ENCODE measurements at regions not wholly inside any gene's neighbourhood (a gene's known extent, or its start where the extent isn't known, plus 50 kb on each side); places are given as distances from the start of the nearest gene placed in this dataset.
"Not testable (repeated sequence)": the region's sequence is repeated elsewhere in the genome, so short reads cannot be mapped to it uniquely, and the experiment has no call there.

DNA sequence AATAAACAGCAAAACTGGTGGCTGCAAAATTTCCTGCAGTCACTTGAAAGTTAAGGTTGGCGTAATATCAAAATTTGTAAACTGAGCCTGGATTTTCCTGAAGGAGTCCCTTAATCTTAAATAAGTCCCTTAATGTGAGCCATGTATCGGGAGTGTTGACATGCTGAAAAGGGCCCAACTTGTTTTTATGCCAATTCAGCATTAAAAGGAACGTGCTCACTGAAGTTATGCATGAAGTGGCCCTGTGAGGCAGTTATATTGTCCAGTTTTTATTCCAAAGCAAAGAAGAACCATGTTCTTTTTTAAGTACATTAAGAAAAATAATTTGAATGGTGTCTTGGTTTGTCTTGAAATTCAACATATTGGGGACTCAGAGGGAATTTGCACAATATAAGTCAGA is 1766.9 kb downstream of the SLITRK1 start:
- no peak for DNase-seq

DNA sequence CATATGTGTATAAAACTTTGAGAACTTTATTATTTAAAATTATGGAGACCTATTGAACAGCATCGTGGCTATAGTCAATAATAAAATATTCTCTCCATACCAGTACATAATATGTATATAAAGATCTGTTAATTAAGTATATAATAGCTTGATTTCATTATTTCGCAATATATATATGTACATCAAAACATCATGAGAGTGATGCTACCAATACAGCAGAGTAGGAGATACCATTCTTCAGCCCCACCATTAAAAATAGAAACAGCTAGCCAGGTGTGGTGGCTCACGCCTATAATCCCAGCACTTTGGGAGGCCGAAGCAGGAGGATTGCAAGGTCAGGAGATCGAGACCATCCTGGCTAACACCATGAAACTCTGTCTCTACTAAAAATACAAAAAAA is 1755.3 kb upstream of the SPRY2 start:
- DNase-seq = no peak

DNA sequence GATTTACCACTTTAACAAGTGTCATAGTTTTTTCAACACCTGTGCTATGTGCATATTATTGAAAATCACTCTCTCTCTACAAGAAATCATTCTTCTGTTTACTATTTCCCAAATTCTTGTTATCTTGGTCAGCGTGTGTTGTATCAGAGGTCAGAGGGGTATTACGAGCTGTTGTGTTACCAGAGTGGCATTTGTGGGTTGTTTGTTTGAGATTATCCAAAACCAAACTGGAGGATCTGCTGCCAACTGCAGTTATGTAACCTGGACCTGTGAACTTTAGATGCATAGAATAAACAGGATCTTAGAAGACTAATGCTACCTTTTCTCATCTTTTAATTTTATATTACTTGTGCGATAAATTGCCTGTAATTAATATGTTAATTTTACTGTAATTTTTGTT is 1751.4 kb upstream of the SPRY2 start:
- no peak for DNase-seq

DNA sequence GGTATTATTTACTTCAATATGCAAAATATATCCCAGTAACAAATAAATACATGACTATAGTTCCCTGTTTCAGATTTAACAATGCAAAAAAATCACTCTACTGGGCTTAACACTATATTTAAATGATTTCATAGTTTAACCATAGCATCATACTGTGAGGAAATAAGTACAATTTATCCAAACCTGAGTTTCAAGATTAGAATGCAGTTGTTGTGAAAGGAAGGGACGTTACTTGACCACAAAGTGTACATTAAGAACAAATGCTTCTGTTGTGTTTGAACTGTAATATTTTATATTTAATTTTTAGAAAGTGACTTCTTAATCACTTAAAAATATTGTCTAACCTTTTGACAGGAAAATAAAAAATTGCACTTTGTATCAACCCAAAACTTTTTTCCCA is 1747.9 kb upstream of the SPRY2 start:
- DNase-seq = no peak

- no peak for DNase-seq
Measured at GRCh38 chr13:82076496-82076895, 1735.6 kb upstream of the SPRY2 start.

DNA sequence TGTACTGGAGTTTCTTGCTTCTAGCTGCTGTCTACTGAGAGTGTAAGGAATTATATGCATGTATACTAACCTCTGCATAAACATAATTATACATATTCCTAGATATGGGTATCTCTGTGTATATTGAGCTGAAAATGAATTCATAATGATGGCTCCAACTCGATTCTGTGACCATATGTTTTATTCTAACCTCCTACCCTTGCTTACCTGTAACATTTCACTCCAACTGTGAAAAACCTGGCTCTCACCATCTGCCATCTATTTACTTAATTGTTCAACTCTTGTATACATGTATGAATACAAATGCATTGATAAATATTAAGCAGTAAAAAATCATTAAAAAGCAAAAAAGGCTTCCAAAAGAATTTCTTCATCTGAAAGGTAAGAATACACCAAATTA is 1729.5 kb upstream of the SPRY2 start:
- DNase-seq = no peak

- DNase-seq = no peak
Measured at GRCh38 chr13:82062772-82063171, 1721.8 kb upstream of the SPRY2 start.

DNA sequence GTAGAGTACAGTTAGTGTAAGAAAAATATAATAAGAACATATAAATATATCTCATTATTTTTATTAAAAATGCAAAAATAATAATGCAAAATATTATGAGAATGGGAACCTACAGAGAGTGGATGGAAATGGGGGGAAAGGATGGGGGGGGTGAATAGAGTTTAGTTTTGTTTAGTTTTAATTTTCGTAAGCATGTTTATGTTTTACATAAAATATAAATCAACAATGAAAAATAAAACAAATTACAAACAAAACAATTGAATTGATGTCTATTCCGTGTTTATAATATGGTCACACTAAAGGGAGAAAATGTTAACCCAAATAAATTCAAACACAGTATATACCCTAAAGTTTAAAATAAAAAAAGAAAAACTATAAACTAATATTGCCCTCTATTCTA is 1717.4 kb upstream of the SPRY2 start:
- no peak for DNase-seq

DNA sequence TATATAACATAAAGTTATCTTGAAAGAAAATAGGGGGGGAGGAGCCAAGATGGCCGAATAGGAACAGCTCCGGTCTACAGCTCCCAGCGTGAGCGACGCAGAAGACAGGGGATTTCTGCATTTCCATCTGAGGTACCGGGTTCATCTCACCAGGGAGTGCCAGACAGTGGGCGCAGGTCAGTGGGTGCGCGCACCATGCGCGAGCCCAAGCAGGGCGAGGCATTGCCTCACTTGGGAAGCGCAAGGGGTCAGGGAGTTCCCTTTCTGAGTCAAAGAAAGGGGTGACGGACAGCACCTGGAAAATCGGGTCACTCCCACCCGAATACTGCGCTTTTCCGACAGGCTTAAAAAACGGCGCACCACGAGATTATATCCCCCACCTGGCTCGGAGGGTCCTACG is 1704.4 kb upstream of the SPRY2 start:
- DNase-seq = not testable (repeated sequence)

DNA sequence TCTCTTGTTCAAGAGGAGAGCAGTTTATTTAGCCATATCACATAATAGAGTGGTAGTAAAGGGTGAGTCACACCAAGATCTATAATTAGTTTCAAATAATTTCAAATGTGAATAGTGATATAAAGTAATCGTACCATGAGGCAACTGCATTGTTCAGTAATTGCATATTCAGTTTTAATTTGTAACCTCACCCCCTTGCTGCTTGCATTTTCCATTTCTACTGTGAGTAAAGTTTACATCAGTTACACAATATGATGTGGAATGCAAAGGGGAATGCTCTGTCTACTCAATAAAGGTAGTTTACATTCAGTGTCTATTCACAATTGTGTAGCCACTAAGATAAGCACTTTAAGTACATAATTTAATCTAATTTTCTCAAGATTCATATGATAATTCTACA is 1695.7 kb upstream of the SPRY2 start:
- no peak for DNase-seq

GRCh38 chr13:82011355-82011754 is 1670.4 kb upstream of the SPRY2 start:
- DNase-seq = no peak

GRCh38 chr13:82010780-82011179 is 1669.9 kb upstream of the SPRY2 start:
- no peak for DNase-seq

DNA sequence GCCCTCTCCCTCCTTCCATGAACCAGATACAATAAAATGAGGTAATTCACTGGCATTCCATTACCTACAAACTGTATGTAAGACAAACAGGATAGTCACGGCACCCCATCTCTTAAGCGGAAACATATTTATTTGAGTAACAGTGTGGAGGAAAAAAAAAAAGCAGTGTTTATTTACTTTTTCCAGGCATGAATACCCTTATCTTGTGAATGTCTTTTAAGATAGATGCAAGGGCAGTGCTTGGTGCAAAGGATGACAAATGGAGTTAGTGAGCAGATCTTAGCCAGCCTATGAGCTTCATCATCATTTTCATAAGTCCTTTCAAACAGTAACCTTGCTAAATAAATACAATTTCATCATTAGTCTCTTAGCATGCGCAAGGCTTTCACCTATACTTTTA is 1661.8 kb upstream of the SPRY2 start:
- no peak for DNase-seq

DNA sequence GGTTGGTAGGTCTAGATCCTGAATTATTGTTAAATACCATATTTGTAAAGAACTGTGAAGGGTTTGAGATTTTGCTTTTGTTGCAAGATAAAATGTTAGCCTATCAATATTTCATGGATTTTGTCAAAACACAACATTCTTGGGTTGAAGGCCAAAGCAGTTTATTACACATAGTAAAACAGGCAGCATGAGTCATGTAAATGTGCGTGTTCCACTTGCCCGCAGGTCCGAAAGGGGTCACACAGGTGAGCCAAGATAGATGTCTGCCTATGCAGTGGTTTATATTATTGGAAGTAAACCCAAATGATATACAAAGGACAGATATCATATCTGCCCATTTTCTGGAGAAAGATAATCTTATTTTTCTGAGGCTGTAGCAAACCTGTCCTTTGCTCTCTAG is 1654.4 kb upstream of the SPRY2 start:
- DNase-seq = no peak

DNA sequence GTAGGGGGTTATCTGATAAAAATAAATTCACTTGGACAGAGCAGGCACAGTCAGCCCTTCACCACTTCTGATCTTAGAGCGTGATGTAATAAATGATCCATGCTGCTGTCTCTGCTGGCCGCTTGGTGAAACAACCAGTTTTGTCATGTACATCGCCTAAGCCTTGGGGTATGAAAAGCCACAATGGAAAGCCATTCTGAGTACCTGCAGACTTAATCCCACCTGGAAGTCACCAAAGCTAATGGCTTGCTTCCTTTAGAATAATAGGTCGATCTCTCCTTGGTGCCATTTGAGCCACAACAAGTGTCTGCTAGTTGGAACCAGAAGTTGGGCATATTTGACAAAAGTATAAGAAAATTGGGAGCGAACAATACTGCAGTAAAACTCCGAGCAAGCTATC is 1649.7 kb upstream of the SPRY2 start:
- no peak for DNase-seq

- DNase-seq = no peak
Measured at GRCh38 chr13:81988567-81988966, 1647.6 kb upstream of the SPRY2 start.

DNA sequence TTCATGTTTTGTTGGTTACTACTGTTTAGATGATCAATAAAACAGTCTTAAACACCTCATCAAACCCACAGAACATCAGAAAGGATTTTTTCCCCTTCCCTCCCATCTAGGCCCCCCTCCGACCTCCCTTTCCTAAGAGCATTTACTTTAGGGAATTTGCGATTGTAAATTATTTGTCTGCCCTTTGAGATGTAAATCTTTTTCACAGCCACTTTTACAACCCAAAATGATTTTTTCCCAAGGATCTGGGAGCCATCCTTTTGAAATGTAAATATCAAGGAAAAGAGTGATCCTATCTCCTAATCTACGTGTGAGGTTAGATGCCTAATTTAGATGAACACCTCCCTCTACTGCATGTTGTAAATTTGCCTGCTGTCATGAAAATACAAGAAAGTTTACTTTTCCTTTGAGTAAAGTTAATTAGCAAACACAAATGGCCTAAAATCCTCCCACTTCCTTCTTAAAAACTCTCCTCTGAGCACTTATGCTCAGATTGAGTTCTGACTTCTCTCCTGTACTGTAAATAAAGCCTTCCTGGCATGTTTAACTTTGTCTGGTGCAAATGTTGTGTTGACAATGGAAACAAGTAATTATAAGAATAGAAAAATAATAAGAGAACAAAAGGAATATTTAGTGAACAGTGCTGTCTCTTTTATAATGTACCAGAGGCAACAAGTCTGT is 1646.9 kb upstream of the SPRY2 start:
- no peak for DNase-seq

- no peak for DNase-seq
Measured at GRCh38 chr13:81987159-81987558, 1646.2 kb upstream of the SPRY2 start.

GRCh38 chr13:81986308-81986707 is 1645.4 kb upstream of the SPRY2 start:
- DNase-seq = no peak

- no peak for DNase-seq
Measured at GRCh38 chr13:81957121-81957520, 1616.2 kb upstream of the SPRY2 start.

DNA sequence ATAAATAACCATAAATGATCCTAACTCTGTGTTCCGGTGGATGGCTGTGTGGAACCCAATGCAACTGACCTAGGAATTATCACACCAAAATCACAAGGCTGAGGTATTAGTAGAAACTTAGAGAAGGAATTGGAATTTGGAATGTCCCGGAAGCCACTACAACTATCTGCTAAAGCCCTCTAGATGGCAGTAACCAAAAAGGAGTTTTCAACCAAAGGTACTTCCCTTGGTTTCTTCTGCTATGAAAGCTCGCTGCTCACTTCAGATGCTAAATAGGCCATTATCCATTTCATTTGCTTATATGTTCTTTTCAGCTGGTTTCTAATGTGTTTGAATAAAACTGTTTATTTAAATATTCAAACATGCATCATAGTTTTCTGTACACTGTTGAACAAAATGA is 1589.1 kb upstream of the SPRY2 start:
- DNase-seq = no peak

DNA sequence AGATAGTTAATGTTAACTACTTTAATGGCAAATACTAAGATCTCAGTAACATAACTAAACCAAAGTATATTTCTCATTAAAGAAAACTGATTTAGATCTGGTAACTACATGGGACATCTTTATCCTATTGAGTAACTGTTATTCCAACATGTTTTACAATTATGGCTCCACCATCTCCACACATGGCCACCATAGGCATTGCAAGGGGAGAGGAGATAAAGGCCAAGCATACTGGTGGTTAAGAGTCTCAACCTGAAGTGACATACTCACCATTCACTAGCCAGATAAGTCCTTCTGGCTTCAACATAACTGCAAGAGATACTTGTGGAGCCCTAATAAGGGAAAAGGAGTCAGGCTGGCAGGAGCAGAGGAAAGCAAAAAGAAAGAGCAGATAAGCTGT is 1586.4 kb upstream of the SPRY2 start:
- no peak for DNase-seq

DNA sequence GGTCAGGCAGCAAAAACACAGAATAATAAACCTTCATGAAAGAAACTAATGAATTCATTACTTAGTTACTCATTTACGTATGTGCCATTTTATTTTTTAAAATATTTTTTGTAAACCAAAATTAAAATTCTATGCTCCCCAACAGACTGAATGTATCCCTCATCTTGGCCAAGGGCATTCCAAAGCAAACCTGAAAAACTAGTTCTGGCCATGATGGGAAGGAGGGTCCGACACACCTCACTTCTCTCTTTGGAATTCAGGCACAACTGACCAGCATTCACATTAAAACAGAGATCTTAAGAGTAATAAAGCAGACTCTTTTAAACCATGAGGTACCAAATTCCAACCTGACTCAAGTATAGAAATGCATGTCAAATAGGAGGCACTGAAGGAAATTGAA is 1576.9 kb upstream of the SPRY2 start:
- DNase-seq = no peak

GRCh38 chr13:81916461-81916860 is 1575.5 kb upstream of the SPRY2 start:
- no peak for DNase-seq

DNA sequence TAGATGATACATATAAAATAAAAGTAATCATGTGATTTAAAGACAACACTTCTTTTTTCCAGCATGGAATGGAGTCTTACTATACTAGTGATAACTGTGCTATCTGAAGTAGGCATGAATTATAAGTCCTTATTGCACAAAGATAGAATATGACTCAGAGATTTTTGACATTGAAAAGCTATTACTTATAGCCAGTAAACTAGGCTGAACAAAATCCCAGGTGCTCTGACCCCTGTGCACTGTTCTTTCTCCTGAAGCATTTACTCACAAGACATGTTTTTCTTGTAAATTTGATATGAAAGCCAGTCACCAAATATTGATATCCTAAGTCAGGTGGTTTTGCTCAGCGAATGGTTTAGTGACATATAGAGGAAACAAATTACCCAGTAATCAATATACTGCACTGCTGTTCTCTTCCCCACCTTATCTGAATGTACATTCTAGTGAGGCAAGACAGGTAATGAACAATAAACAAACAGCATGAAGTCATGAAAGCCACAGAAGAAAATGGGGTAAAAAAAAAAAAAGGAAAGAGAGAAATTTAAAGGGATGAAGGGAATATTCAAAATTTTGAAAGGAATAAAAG is 1567.0 kb upstream of the SPRY2 start:
- DNase-seq = no peak
